Pancreas (tissue), 10 donors: ENCODE measurements at regions not wholly inside any gene's neighbourhood (a gene's known extent, or its start where the extent isn't known, plus 50 kb on each side); places are given as distances from the start of the nearest gene placed in this dataset.

Source experiments
- ATAC-seq, 4 donors: fragments of 200-7000 bp; cut with Tn5 transposase; one replicate each; pipeline versions ENCODE4 v1.8.0 to v1.9.1; 2020; ENCODE audit warnings: mild to moderate bottlenecking in 4 of 4, moderate library complexity in 4 of 4
- DNase-seq, 6 donors: peaks; one replicate each; pipeline ENCODE4 v3.0.0-alpha.2; 2020
- FAIRE-seq: peaks from 2 replicates; lab custom pipeline; 2012; peaks lifted over from hg19 to GRCh38; lab: Jason Lieb, UNC
- H3K27ac ChIP-seq, 4 donors: fragments of 200-600 bp; sonication (generic); 1 replicate in 3 of 4; 2 replicates in 1 of 4; pipeline versions ENCODE4 v1.5.0 to v1.8.0; 2020
- H3K27me3 ChIP-seq, 4 donors: fragments of 200-600 bp; one replicate each; pipeline ENCODE4 v1.8.0; 2021
- H3K36me3 ChIP-seq, 3 donors: fragments of 200-600 bp; sonication (generic) in 1 of 3; one replicate each; pipeline versions ENCODE4 v1.5.0 to v1.8.0; 2020 to 2021
- H3K4me1 ChIP-seq, 3 donors: fragments of 200-600 bp; one replicate each; pipeline ENCODE4 v1.8.0; 2021
- H3K4me3 ChIP-seq, 4 donors: fragments of 200-600 bp; sonication (generic) in 2 of 4; one replicate each; pipeline versions ENCODE4 v1.5.0 to v1.8.0; 2020 to 2021
- H3K9me3 ChIP-seq, 4 donors: fragments of 200-600 bp; one replicate each; pipeline ENCODE4 v1.8.0; 2021
- WGBS, 2 donors: extraction: QIAGEN DNeasy Blood & Tissue Kit; methylation state at CpG; one replicate each; pipeline ENCODE4 v1.1.7; 2013; 5-methylcytosine and 5-hydroxymethylcytosine counted together
- intact Hi-C, 3 donors: fragments of 100-400 bp; cut with DNase I; formaldehyde crosslinking; loops; one replicate each; pipeline versions ENCODE4 v1.11.1 to v1.14.2; 2022
- TF ChIP-seq, protein P1 (sequence below), 4 donors: fragments of 200-600 bp; sonication (generic) in 3 of 4; IDR thresholded peaks; one replicate each; pipeline versions ENCODE4 v1.5.0 to v1.8.0; 2021; ENCODE audit warnings: antibody characterized with exemption in 4 of 4
- donor health status: healthy with polysubstance abuse.
- donor health status: DM: no; HTN: no; CAD: no; lungs with moderate emphysema.
- donor health status: DM: no; HTN: no; CAD: no.
- donor health status: control.
- donor health status: control.
- donor health status: Bipolar disorder and iron deficiency.
- donor health status: DM: yes; HTN: yes; CAD: no.
- donor health status: DM: no; HTN: no; CAD: no.
- donor health status: DM: no; HTN: no; CAD: no.
- donor health status: DM: yes; HTN: yes; CAD: no.

DNA sequence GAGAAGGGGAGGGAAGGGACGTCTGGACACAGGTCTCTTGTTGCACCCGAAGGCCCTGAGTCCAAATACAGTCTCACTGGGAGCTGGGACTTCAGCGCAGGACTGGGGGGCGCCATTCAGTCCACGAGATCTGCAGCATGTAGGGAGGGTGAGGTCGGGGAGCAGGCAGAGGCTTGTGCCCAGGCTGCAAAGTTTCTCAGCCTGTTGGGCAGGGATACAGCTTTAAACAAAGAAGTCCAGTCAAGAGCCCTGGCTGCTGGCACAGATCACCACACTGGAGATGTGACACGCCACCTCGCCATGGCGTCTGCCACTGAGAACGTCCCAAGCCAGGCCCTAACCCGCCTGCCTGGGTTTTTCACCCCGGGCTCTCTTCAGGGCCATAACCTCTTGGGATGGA lies 256.6 kb downstream of the DLL1 start:
- ATAC-seq (peak in 2 of 4 donors; percentile 21 to 24), DNase-seq (peak in 2 of 6 donors; percentile 39 to 41), FAIRE-seq (no peak)
- Histone ChIP-seq H3K9me3 (no peaks in the 10 kb centered on the region), H3K27ac (no peak overlapping the region), H3K4me3 (no peak overlapping the region), H3K27me3 (no peaks in the 10 kb centered on the region), H3K4me1 (no peaks in the 10 kb centered on the region), H3K36me3 (no peaks in the 10 kb centered on the region)
- WGBS, 2 donors = 74% methylated on average over 12 of the region's 12 CpGs
- TF ChIP-seq, protein P1, sequence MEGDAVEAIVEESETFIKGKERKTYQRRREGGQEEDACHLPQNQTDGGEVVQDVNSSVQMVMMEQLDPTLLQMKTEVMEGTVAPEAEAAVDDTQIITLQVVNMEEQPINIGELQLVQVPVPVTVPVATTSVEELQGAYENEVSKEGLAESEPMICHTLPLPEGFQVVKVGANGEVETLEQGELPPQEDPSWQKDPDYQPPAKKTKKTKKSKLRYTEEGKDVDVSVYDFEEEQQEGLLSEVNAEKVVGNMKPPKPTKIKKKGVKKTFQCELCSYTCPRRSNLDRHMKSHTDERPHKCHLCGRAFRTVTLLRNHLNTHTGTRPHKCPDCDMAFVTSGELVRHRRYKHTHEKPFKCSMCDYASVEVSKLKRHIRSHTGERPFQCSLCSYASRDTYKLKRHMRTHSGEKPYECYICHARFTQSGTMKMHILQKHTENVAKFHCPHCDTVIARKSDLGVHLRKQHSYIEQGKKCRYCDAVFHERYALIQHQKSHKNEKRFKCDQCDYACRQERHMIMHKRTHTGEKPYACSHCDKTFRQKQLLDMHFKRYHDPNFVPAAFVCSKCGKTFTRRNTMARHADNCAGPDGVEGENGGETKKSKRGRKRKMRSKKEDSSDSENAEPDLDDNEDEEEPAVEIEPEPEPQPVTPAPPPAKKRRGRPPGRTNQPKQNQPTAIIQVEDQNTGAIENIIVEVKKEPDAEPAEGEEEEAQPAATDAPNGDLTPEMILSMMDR (IDR thresholded peaks at IDR 0.05) = no peak
- intact Hi-C loops = no loop called here

DNA sequence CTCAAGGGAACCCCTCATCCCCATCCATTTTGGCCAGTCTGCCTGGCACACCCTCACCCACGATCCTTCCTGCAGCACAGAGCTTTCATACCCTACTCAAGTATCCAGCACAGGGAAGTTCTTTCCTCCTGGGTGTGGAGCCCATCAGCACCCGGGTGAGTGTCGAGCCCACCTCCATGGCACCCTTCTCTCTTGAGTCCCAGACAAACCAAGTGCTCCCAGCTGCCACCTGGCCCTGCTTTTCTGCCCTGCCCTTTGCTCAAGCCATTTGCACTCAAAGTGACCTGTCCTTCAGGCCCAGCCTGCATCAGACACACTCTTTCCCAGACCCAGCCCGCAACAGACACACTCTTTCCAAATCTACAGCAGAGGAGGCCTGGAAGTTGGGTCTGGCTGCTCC lies 257.2 kb downstream of the DLL1 start:
- H3K9me3 ChIP-seq = no peaks in the 10 kb centered on the region
- no peak overlapping the region for H3K27ac ChIP-seq
- H3K4me3 ChIP-seq = no peak overlapping the region
- FAIRE-seq (no peak), ATAC-seq (no peak), DNase-seq (peak in 1 of 6 donors; percentile 31)
- no peaks in the 10 kb centered on the region for H3K27me3 ChIP-seq
- TF ChIP-seq, protein P1 (IDR thresholded peaks at IDR 0.05) = no peak
- H3K4me1 ChIP-seq = no peaks in the 10 kb centered on the region
- intact Hi-C loops = no loop called here
- 91 to 94% methylated on average over 4 of the region's 4 CpGs for WGBS, 2 donors
- no peaks in the 10 kb centered on the region for H3K36me3 ChIP-seq

DNA sequence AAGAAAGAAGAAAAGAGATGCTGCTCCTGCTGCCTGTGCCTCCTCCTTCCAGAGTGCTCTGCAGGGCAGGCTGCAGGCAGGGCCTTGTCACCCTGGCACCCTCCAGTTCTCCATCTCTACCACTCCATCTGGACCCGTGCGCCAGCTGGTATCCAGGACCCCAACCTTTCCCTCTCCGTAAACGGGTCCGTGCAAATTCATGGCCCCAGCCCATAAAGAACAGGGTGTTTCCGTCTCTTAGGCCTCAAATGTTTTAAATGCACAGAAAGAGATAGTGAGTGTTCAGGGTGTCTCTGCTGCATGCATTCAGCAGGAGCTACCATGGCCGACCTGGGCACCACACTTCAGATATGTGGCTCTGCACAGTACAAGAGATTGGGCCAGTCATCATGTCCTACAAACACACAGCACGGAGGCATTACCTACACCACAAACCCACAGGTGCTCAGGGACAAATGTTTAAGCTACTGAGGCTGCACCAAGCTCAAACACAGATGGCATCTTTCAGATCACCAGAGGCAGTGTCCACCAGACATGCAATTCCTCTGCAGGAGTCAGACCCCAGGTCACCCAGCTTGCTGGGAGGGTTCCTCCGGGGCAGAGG lies 258.1 kb downstream of the DLL1 start:
- FAIRE-seq = no peak
- ATAC-seq = no peak
- H3K27me3 ChIP-seq = no peaks in the 10 kb centered on the region
- TF ChIP-seq, protein P1 (IDR thresholded peaks at IDR 0.05) = no peak
- H3K4me3 ChIP-seq = no peak overlapping the region
- no peaks in the 10 kb centered on the region for H3K36me3 ChIP-seq
- no peaks in the 10 kb centered on the region for H3K4me1 ChIP-seq
- intact Hi-C loops = no loop called here
- no peak overlapping the region for H3K27ac ChIP-seq
- 89 to 93% methylated on average over 9 of the region's 9 CpGs for WGBS, 2 donors
- DNase-seq = peak in 1 of 6 donors; percentile 24
- no peaks in the 10 kb centered on the region for H3K9me3 ChIP-seq

DNA sequence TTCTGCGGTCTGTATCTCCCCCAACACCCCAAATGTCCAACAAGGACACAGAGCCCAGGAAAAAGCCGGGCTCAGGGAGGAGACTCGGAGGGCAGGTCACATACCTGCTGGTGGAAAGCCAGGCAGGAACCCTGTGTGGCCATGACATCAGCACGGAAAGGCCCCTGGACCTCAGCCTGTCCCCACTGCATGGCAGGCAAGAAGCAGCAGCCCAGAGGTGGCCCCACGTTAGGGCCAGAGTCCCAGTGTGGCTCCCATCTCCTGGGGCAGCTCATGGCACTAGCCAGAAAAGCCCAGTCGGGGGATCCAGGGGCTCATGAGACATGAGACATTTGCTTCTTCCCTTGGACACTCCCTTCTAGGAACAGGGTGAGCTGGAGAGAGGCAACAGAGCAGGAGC lies 258.7 kb downstream of the DLL1 start:
- Histone ChIP-seq H3K27me3 (no peaks in the 10 kb centered on the region), H3K9me3 (no peaks in the 10 kb centered on the region), H3K4me3 (no peak overlapping the region), H3K4me1 (no peaks in the 10 kb centered on the region), H3K36me3 (no peaks in the 10 kb centered on the region), H3K27ac (no peak overlapping the region)
- TF ChIP-seq, protein P1 (IDR thresholded peaks at IDR 0.05) = no peak
- ATAC-seq (no peak), DNase-seq (peak in 2 of 6 donors; percentile 36 to 41), FAIRE-seq (no peak)
- intact Hi-C loops = no loop called here
- WGBS, 2 donors = 86 to 89% methylated on average over 6 of the region's 6 CpGs

DNA sequence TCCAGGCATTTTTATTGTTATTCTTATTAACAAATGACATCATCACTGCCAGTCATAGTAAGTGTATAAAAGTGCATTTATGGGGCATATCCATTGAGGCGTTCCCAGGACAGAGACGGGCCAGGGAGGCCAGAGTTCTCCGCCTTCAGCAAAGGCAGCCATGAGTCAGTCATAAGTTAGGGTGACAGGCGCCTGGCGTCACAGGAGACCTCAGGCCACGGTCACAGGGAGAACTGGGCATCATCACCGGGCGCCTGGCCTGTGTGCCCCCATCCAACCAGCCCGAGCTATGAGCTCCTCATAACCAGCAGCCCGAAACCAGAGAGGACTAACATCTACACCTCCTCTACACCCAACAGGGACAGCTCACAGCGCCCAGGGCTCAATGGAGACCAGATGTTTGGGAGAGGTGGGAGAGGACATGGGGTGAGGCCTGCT lies 259.2 kb downstream of the DLL1 start:
- FAIRE-seq = no peak
- no peak overlapping the region for H3K27ac ChIP-seq
- 83 to 85% methylated on average over 11 of the region's 11 CpGs for WGBS, 2 donors
- H3K4me1 ChIP-seq = peaks cover 0 to 5% (median 0%) of the 10 kb centered on the region in 3 donors
- DNase-seq = peak in 2 of 6 donors; percentile 27 to 36
- no peaks in the 10 kb centered on the region for H3K9me3 ChIP-seq
- intact Hi-C loops = no loop called here
- no peaks in the 10 kb centered on the region for H3K36me3 ChIP-seq
- TF ChIP-seq, protein P1 (IDR thresholded peaks at IDR 0.05) = no peak
- ATAC-seq = no peak
- H3K4me3 ChIP-seq = no peak overlapping the region
- no peaks in the 10 kb centered on the region for H3K27me3 ChIP-seq
